Activated CD8-positive, alpha-beta T cell treated with anti-CD3 and anti-CD28 coated beads for 36 hours (primary cell): ENCODE measurements at regions not wholly inside any gene's neighbourhood (a gene's known extent, or its start where the extent isn't known, plus 50 kb on each side); places are given as distances from the start of the nearest gene placed in this dataset.
A peak's percentile ranks its signal among the peaks of the same experiment; 100 is the strongest.

Experiments used
- ATAC-seq: fragments of 200-7000 bp; cut with Tn5 transposase; one replicate; pipeline ENCODE4 v1.10.0; 2021; ENCODE audit warnings: mild to moderate bottlenecking, moderate library complexity
- CTCF ChIA-PET: fragments of 350-600 bp; sonication (Branson Sonifier 250); formaldehyde crosslinking; loops from one replicate; lab custom pipeline; 2021; ENCODE audit warnings: antibody characterized with exemption; lab: Charles Lee
- POLR2A ChIA-PET: fragments of 350-600 bp; sonication (Branson Sonifier 250); formaldehyde crosslinking; loops from one replicate; lab custom pipeline; 2021; ENCODE audit warnings: antibody characterized with exemption; lab: Charles Lee
- DNase-seq: peaks from one replicate; pipeline ENCODE4 v3.0.0-alpha.2; 2020
- H3K27ac Mint-ChIP-seq: one replicate; pipeline ENCODE4 v1.8.0; 2021; ENCODE audit warnings: mild to moderate bottlenecking, mixed read lengths
- H3K27me3 Mint-ChIP-seq: one replicate; pipeline ENCODE4 v1.8.0; 2021; ENCODE audit warnings: mixed read lengths
- H3K36me3 Mint-ChIP-seq: one replicate; pipeline ENCODE4 v1.8.0; 2021; ENCODE audit warnings: low read depth, mixed read lengths
- H3K4me1 Mint-ChIP-seq: one replicate; pipeline ENCODE4 v1.8.0; 2021; ENCODE audit warnings: low read depth, mixed read lengths
- H3K4me3 Mint-ChIP-seq: one replicate; pipeline ENCODE4 v1.8.0; 2021; ENCODE audit warnings: mild to moderate bottlenecking, moderate library complexity, mixed read lengths
- H3K9me3 Mint-ChIP-seq: one replicate; pipeline ENCODE4 v1.8.0; 2021; ENCODE audit warnings: mixed read lengths
- CTCF ChIP-seq: fragments of 200-600 bp; IDR thresholded peaks from one replicate; pipeline ENCODE4 v1.8.0; 2022; ENCODE audit warnings: antibody characterized with exemption, mild to moderate bottlenecking
- intact Hi-C: fragments of 100-400 bp; cut with micrococcal nuclease; formaldehyde crosslinking; loops from one replicate; pipeline ENCODE4 v1.10.0; 2022

- H3K27ac Mint-ChIP-seq: no peak overlapping the region
- H3K27me3 Mint-ChIP-seq: peaks cover 10% of the 10 kb centered on the region
- no peaks in the 10 kb centered on the region for H3K9me3 Mint-ChIP-seq
- no peak for TF ChIP-seq CTCF
- H3K36me3 Mint-ChIP-seq: no peaks in the 10 kb centered on the region
- no peaks in the 10 kb centered on the region for H3K4me1 Mint-ChIP-seq
- H3K4me3 Mint-ChIP-seq: no peak overlapping the region
- CTCF ChIA-PET: no interaction called here
- ATAC-seq (no peak), DNase-seq (no peak)
- POLR2A ChIA-PET: no interaction called here
- intact Hi-C loops: loop anchor here (5.0 kb wide), 1 partner anchor 109 kb away; no protein-coding TSS in a partner anchor
Measured at GRCh38 chr10:2933519-2933918, 133.8 kb upstream of the PFKP start.

- Mint-ChIP-seq H3K27ac (no peak overlapping the region), H3K4me3 (no peak overlapping the region), H3K9me3 (no peaks in the 10 kb centered on the region), H3K27me3 (peaks cover 10% of the 10 kb centered on the region), H3K4me1 (peaks cover 2% of the 10 kb centered on the region), H3K36me3 (no peaks in the 10 kb centered on the region)
- ChIA-PET POLR2A (no interaction called here), CTCF (interaction anchor here (0.5 kb wide), 1 partner anchor 37 kb away, joined by 3 read pairs; no protein-coding TSS in a partner anchor)
- DNase-seq (no peak), ATAC-seq (no peak)
- no peak for TF ChIP-seq CTCF
- intact Hi-C loops: loop anchor here (5.0 kb wide), 1 partner anchor 109 kb away; no protein-coding TSS in a partner anchor
Measured at GRCh38 chr10:2933071-2933470, 134.3 kb upstream of the PFKP start.

- no peak for ATAC-seq
- POLR2A ChIA-PET: no interaction called here
- H3K27ac Mint-ChIP-seq: no peak overlapping the region
- peaks cover 3% of the 10 kb centered on the region for H3K4me1 Mint-ChIP-seq
- TF ChIP-seq CTCF: no peak
- no peaks in the 10 kb centered on the region for H3K9me3 Mint-ChIP-seq
- no peak overlapping the region for H3K4me3 Mint-ChIP-seq
- no peak for DNase-seq
- H3K36me3 Mint-ChIP-seq: no peaks in the 10 kb centered on the region
- peaks cover 21% of the 10 kb centered on the region for H3K27me3 Mint-ChIP-seq
- intact Hi-C loops: loop anchor here (5.0 kb wide), 2 partner anchors 48 to 113 kb away; no protein-coding TSS in a partner anchor
- CTCF ChIA-PET: interaction anchor here (1.2 to 3.1 kb wide), 7 partner anchors 11 to 228 kb away, joined by 3 to 35 read pairs (median 4); no protein-coding TSS in a partner anchor
Measured at GRCh38 chr10:2929480-2930258, 137.7 kb upstream of the PFKP start.

GRCh38 chr10:2927958-2928840 is 139.1 kb upstream of the PFKP start:
- ATAC-seq (peak; percentile 62), DNase-seq (peak; percentile 86)
- Mint-ChIP-seq H3K27me3 (peaks cover 21% of the 10 kb centered on the region), H3K27ac (no peak overlapping the region), H3K4me3 (no peak overlapping the region), H3K36me3 (no peaks in the 10 kb centered on the region), H3K4me1 (peaks cover 3% of the 10 kb centered on the region), H3K9me3 (no peaks in the 10 kb centered on the region)
- CTCF ChIA-PET: interaction anchor here (0.6 to 3.1 kb wide), 28 partner anchors 9 to 478 kb away, joined by 3 to 35 read pairs (median 4); no protein-coding TSS in a partner anchor
- intact Hi-C loops: loop anchor here (5.0 kb wide), 1 partner anchor 49 kb away; no protein-coding TSS in a partner anchor
- TF ChIP-seq CTCF: peak; percentile 70
- POLR2A ChIA-PET: no interaction called here
